Right lobe of liver (tissue), 4 donors: ENCODE measurements at regions not wholly inside any gene's neighbourhood (a gene's known extent, or its start where the extent isn't known, plus 50 kb on each side); places are given as distances from the start of the nearest gene placed in this dataset.

Source experiments
- POLR2A ChIP-seq: fragments of 450-650 bp; IDR thresholded peaks from one replicate; pipeline ENCODE4 v1.6.1; 2017; ENCODE audit warnings: antibody characterized with exemption, mild to moderate bottlenecking
- TF ChIP-seq, protein P1 (sequence below), 4 donors: fragments of 200-600 bp in 3 of 4; fragments of 450-650 bp in 1 of 4; IDR thresholded peaks; one replicate each; pipeline versions ENCODE4 v1.5.1 to v1.8.0; 2016 to 2022; ENCODE audit warnings: antibody characterized with exemption in 4 of 4, mild to moderate bottlenecking in 2 of 4
- donor health status: DM: no; HTN: no; CAD: no.
- donor health status: DM: no; HTN: no; CAD: no.
- donor health status: DM: no; HTN: yes; CAD: no.

DNA sequence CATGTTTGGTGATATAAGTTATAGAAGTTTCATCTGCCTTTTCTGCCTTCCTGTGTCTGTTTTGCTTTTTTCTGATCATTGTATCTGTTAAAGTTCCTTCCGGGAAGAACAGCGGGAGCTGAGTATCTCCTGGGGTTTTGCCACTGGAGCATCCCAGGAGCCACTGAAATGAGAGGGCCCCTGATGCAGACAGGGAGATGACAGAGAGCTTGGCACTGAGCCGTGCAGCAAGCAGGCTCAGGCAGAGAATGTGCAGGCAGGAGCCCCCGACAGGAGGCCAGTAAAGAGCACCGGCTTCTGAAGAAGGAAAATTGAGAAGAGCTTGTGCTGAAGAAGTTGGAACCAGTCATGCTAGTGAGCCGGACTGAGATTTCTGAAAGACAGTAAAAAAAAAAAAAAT, 137.8 kb downstream of the TDRD15 start:
- TF ChIP-seq POLR2A: no peak
- TF ChIP-seq, protein P1, sequence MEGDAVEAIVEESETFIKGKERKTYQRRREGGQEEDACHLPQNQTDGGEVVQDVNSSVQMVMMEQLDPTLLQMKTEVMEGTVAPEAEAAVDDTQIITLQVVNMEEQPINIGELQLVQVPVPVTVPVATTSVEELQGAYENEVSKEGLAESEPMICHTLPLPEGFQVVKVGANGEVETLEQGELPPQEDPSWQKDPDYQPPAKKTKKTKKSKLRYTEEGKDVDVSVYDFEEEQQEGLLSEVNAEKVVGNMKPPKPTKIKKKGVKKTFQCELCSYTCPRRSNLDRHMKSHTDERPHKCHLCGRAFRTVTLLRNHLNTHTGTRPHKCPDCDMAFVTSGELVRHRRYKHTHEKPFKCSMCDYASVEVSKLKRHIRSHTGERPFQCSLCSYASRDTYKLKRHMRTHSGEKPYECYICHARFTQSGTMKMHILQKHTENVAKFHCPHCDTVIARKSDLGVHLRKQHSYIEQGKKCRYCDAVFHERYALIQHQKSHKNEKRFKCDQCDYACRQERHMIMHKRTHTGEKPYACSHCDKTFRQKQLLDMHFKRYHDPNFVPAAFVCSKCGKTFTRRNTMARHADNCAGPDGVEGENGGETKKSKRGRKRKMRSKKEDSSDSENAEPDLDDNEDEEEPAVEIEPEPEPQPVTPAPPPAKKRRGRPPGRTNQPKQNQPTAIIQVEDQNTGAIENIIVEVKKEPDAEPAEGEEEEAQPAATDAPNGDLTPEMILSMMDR (IDR thresholded peaks at IDR 0.05): no peak
